SK-N-SH (cell line): ENCODE measurements at regions not wholly inside any gene's neighbourhood (a gene's known extent, or its start where the extent isn't known, plus 50 kb on each side); places are given as distances from the start of the nearest gene placed in this dataset.

ENCODE experiments used
- EP300 ChIP-seq, 2 experiments: IDR thresholded peaks; 2 replicates each; pipeline versions ENCODE4 v1.4.0 to v1.6.1; 2012; ENCODE audit warnings: borderline replicate concordance in 1 of 2, low read depth in 1 of 2, low read length in 1 of 2
- EZH2phosphoT487 ChIP-seq: fragments of 200-600 bp; sonication (generic); IDR thresholded peaks from 2 replicates; pipeline ENCODE4 v1.6.1; 2017; ENCODE audit warnings: low read depth, mixed run types, mild to moderate bottlenecking, antibody characterized with exemption, moderate library complexity, borderline replicate concordance
- FOXM1 ChIP-seq: IDR thresholded peaks from 2 replicates; pipeline ENCODE4 v1.4.0; 2012; ENCODE audit warnings: low read depth, mild to moderate bottlenecking
- GATA2 ChIP-seq: sonication (generic); formaldehyde crosslinking; IDR thresholded peaks from 2 replicates; pipeline ENCODE4 v1.5.0; 2020; ENCODE audit warnings: mild to moderate bottlenecking, missing genetic modification reagents
- MEF2A ChIP-seq: IDR thresholded peaks from 2 replicates; pipeline ENCODE4 v1.4.0; 2012; ENCODE audit warnings: low read depth, borderline replicate concordance
- NRF1 ChIP-seq: IDR thresholded peaks from 2 replicates; pipeline ENCODE4 v1.6.1; 2012; ENCODE audit warnings: low read depth, mild to moderate bottlenecking, low read length
- POLR2AphosphoS5 ChIP-seq: IDR thresholded peaks from 2 replicates; pipeline ENCODE4 v1.6.1; 2012; ENCODE audit warnings: low read depth, low read length
- RFX5 ChIP-seq: IDR thresholded peaks from 2 replicates; pipeline ENCODE4 v1.6.1; 2012; ENCODE audit warnings: mild to moderate bottlenecking, improper control_type of control experiment, low read length
- SIN3A ChIP-seq: IDR thresholded peaks from 2 replicates; pipeline ENCODE4 v1.6.1; 2012; ENCODE audit warnings: low read depth, mild to moderate bottlenecking, low read length, moderate library complexity, borderline replicate concordance
- TAF1 ChIP-seq: IDR thresholded peaks from 2 replicates; pipeline ENCODE4 v1.6.1; 2012; ENCODE audit warnings: low read depth, mild to moderate bottlenecking, low read length, moderate library complexity, borderline replicate concordance
- TF ChIP-seq, protein P1 (sequence below): IDR thresholded peaks from 2 replicates; pipeline ENCODE4 v1.6.1; 2012; ENCODE audit warnings: mild to moderate bottlenecking, low read depth, low read length, moderate library complexity
- TF ChIP-seq, protein P2 (sequence below): fragments of 200-600 bp; sonication (generic); IDR thresholded peaks from 2 replicates; pipeline ENCODE4 v1.6.1; 2017; ENCODE audit warnings: antibody characterized with exemption, mild to moderate bottlenecking, moderate library complexity
- TF ChIP-seq, protein P3 (sequence below): IDR thresholded peaks from 2 replicates; pipeline ENCODE4; 2012

DNA sequence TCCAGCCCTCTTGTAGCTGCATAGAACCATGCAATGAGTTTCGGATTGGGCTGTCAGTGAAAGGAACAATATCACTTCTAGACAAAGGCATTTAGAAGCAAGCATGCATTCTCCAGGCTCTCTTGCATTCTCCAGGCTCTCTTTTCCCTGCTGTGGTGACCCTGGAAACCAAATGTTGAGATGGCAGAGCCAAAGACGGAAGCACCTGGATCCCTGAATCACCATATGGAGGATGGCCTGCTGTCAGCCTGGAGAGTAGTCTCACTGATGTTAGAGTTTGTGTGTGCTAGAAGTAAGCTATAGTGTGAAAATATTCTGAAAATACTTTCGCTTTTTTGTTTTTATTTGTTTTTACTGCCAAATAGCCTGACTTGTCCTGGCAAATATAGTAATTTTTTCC is 203.9 kb downstream of the C1D start:
- TF ChIP-seq, protein P1, sequence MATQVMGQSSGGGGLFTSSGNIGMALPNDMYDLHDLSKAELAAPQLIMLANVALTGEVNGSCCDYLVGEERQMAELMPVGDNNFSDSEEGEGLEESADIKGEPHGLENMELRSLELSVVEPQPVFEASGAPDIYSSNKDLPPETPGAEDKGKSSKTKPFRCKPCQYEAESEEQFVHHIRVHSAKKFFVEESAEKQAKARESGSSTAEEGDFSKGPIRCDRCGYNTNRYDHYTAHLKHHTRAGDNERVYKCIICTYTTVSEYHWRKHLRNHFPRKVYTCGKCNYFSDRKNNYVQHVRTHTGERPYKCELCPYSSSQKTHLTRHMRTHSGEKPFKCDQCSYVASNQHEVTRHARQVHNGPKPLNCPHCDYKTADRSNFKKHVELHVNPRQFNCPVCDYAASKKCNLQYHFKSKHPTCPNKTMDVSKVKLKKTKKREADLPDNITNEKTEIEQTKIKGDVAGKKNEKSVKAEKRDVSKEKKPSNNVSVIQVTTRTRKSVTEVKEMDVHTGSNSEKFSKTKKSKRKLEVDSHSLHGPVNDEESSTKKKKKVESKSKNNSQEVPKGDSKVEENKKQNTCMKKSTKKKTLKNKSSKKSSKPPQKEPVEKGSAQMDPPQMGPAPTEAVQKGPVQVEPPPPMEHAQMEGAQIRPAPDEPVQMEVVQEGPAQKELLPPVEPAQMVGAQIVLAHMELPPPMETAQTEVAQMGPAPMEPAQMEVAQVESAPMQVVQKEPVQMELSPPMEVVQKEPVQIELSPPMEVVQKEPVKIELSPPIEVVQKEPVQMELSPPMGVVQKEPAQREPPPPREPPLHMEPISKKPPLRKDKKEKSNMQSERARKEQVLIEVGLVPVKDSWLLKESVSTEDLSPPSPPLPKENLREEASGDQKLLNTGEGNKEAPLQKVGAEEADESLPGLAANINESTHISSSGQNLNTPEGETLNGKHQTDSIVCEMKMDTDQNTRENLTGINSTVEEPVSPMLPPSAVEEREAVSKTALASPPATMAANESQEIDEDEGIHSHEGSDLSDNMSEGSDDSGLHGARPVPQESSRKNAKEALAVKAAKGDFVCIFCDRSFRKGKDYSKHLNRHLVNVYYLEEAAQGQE = no peak
- TF ChIP-seq, protein P2, sequence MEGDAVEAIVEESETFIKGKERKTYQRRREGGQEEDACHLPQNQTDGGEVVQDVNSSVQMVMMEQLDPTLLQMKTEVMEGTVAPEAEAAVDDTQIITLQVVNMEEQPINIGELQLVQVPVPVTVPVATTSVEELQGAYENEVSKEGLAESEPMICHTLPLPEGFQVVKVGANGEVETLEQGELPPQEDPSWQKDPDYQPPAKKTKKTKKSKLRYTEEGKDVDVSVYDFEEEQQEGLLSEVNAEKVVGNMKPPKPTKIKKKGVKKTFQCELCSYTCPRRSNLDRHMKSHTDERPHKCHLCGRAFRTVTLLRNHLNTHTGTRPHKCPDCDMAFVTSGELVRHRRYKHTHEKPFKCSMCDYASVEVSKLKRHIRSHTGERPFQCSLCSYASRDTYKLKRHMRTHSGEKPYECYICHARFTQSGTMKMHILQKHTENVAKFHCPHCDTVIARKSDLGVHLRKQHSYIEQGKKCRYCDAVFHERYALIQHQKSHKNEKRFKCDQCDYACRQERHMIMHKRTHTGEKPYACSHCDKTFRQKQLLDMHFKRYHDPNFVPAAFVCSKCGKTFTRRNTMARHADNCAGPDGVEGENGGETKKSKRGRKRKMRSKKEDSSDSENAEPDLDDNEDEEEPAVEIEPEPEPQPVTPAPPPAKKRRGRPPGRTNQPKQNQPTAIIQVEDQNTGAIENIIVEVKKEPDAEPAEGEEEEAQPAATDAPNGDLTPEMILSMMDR = no peak
- TF ChIP-seq TAF1 (no peak), EZH2phosphoT487 (no peak), RFX5 (no peak), EP300 (IDR thresholded peaks at IDR 0.05; ENCODE audit: borderline replicate concordance in 1 of 2, low read depth in 1 of 2, low read length in 1 of 2) (no peak), SIN3A (no peak), POLR2AphosphoS5 (no peak), NRF1 (no peak), GATA2 (CRISPR knock-in tag) (no peak), MEF2A (no peak), FOXM1 (no peak)
- TF ChIP-seq, protein P3, sequence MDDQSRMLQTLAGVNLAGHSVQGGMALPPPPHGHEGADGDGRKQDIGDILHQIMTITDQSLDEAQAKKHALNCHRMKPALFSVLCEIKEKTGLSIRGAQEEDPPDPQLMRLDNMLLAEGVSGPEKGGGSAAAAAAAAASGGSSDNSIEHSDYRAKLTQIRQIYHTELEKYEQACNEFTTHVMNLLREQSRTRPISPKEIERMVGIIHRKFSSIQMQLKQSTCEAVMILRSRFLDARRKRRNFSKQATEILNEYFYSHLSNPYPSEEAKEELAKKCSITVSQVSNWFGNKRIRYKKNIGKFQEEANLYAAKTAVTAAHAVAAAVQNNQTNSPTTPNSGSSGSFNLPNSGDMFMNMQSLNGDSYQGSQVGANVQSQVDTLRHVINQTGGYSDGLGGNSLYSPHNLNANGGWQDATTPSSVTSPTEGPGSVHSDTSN = no peak
